T-helper 2 cell treated with Interferon-gamma antibody and Interleukin-4, amounts not matched to agents 5 μg/mL and 100 μg/mL, for 36 hours (primary cell): ENCODE measurements at regions not wholly inside any gene's neighbourhood (a gene's known extent, or its start where the extent isn't known, plus 50 kb on each side); places are given as distances from the start of the nearest gene placed in this dataset.

Source experiments
- DNase-seq: peaks from one replicate; pipeline ENCODE4 v3.0.0; 2021; ENCODE audit warnings: low spot score
- H3K27ac Mint-ChIP-seq: one replicate; pipeline ENCODE4 v1.8.0; 2021; ENCODE audit warnings: mild to moderate bottlenecking, mixed read lengths
- H3K27me3 Mint-ChIP-seq: one replicate; pipeline ENCODE4 v1.8.0; 2021; ENCODE audit warnings: low read depth, mixed read lengths
- H3K36me3 Mint-ChIP-seq: one replicate; pipeline ENCODE4 v1.8.0; 2021; ENCODE audit warnings: low read depth, mixed read lengths
- H3K4me1 Mint-ChIP-seq: one replicate; pipeline ENCODE4 v1.8.0; 2021; ENCODE audit warnings: low read depth, mixed read lengths
- H3K4me3 Mint-ChIP-seq: one replicate; pipeline ENCODE4 v1.8.0; 2022; ENCODE audit warnings: mild to moderate bottlenecking, moderate library complexity, mixed read lengths
- H3K9me3 Mint-ChIP-seq: one replicate; pipeline ENCODE4 v1.8.0; 2021; ENCODE audit warnings: mixed read lengths

- no peak overlapping the region for H3K4me3 Mint-ChIP-seq
- H3K9me3 Mint-ChIP-seq, result peaks cover 4% of the 10 kb centered on the region
- H3K27me3 Mint-ChIP-seq, result peaks cover 23% of the 10 kb centered on the region
- no peak overlapping the region for H3K27ac Mint-ChIP-seq
- DNase-seq, result no peak
- H3K36me3 Mint-ChIP-seq, result peaks cover 1% of the 10 kb centered on the region
- H3K4me1 Mint-ChIP-seq, result no peaks in the 10 kb centered on the region
Measured at GRCh38 chr15:67003586-67003985, 61.8 kb upstream of the SMAD3 start.

DNA sequence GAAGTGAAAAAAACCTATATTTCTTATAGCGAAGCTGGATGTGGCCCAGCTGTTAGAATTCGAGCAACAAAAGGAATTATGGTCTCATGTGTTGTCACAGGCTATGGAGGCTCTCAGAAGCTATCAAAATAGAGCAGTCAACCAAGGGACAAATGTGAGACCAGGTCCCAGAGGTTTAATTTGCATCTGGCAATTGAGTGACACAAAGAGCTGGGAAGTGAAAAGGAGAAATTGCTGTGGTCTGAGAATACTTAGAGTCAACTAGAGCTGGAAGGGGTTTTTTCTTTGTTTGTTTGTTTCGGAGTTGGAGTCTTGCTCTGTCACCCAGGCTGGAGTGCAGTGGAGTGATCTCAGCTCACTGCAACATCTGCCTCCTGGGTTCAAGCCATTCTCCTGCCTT is 61.3 kb upstream of the SMAD3 start:
- Mint-ChIP-seq H3K9me3 (peaks cover 3% of the 10 kb centered on the region), H3K27ac (no peak overlapping the region), H3K36me3 (peaks cover 1% of the 10 kb centered on the region), H3K4me1 (no peaks in the 10 kb centered on the region), H3K27me3 (peaks cover 23% of the 10 kb centered on the region), H3K4me3 (no peak overlapping the region)
- no peak for DNase-seq

DNA sequence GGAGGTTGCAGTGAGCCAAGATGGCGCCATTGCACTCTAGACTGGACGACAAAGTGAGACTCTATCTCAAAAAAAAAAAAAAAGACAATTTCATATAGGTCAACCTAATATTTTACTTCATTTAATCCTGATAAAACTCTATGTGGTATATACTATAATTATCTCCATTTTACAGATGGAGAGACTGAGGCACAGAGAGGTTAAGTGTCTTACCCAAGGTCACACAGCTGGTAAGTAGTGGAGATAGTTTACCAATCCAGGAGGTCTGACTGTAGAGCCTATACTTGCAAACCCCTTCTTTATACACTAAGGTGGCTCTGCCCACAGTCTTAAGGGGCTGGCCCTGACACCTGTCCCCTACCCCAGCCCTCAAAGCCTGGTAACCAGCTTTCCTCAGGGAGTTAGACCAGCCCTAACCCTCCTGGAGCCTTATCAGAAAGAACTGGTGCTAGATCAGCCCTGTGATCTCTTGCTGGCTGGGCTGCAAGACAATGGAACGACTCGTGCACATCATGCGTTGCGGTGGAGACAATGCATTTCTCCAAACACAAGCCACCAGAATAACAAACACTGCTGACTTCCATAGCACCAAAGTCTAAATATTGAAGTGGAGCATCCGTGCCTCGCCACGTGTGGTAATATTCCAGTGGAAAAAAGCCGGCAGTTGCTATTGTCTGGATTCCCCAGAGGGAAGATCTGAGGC is 60.0 kb upstream of the SMAD3 start:
- peaks cover 21% of the 10 kb centered on the region for H3K27me3 Mint-ChIP-seq
- peaks cover 5% of the 10 kb centered on the region for H3K4me1 Mint-ChIP-seq
- H3K4me3 Mint-ChIP-seq, result no peak overlapping the region
- H3K36me3 Mint-ChIP-seq, result no peaks in the 10 kb centered on the region
- H3K9me3 Mint-ChIP-seq, result no peaks in the 10 kb centered on the region
- no peak for DNase-seq
- no peak overlapping the region for H3K27ac Mint-ChIP-seq

DNA sequence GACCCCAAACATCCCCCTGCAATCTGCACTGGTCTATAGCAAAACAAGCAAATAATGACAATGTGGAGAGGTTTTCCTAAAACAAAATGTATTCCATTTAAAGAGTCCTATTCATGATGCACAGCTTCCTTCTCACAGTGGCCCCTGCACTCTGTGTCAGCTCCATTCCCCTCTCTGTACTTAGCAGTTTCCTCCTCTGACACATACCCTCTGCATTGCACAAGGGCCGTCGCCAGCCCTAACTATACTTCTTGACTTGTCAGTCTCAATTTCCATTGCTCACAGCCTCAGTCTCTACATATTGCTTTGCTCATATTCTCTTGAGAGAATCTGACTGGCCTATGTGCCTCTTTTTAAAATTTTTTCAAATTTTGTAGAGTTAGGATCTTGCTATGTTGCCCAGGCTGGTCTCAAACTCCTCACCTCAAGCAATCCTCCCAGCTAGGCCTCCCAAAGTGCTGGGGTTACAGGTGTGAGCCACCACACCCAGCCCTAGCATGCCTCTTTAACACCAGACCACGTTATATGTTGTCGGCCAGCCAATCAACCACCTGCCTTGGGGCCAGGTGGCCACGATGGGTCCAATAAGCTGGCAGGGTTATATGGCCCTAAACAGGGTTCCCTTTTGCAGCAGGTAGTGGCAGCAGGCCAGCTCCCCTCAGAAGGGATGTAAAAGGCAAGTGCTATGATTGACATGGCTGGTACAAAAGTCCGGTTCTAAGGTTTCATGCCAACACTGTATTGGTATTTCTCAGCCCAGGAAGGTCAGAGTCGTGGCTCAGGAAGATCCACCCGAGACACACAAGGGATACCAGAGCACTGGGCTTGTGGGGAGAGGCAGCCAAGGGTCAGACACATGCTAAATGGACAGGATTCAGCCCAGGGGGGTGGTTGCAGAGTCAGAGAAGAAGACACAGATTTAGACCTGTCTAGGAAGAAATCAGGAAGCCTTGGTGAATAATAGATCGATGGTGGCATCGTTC is 59.0 kb upstream of the SMAD3 start:
- H3K9me3 Mint-ChIP-seq, result no peaks in the 10 kb centered on the region
- H3K4me1 Mint-ChIP-seq, result peaks cover 5% of the 10 kb centered on the region
- peaks cover 15% of the 10 kb centered on the region for H3K27me3 Mint-ChIP-seq
- no peak overlapping the region for H3K27ac Mint-ChIP-seq
- no peak overlapping the region for H3K4me3 Mint-ChIP-seq
- no peaks in the 10 kb centered on the region for H3K36me3 Mint-ChIP-seq
- DNase-seq, result no peak

DNA sequence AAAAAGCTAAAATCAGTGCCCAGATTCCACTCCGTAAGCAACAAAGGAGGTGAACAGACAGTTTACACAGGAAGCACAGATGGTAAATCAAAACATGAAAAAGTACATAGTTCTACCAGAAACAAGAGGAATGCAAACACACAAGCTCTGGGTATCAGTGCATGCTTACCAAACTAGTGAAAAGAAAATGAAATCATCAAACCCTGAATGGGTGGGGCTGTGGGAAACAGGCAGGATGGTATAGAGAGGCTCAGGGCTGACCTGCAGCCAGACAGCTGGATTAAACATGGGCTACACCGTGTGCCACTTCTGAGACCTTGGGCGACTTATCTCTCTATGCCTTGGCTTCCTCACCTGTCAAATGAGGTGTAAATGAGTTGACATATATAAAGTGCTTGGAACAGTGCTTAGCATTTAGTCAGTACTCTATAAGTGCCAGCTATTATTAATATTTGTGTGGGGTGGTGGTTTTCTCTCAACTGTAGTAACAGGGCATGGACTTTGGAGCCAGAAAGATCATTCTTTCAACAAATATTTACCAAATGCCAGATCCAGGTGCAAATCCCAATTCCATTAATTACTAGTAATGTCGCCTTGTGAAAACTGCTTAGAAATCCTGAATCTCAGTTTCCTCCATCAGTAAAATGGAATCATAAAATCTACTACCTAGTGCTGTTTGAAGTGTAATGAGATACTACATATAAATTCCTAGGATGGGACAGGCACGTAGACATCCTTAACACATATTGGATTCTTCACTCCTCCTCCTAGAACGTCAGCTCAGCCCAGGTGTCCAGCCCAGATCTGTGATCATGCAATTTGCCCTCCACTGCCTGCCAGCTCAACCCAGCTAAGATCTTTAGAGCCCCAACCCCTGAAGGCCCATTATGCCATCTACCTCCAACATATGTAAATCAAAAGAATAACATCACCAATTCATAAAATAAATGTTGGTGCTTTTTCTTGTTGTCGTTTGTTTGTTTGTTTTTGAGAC is 55.5 kb upstream of the SMAD3 start:
- Mint-ChIP-seq H3K27ac (no peak overlapping the region), H3K4me1 (peaks cover 5% of the 10 kb centered on the region), H3K4me3 (no peak overlapping the region), H3K27me3 (peaks cover 11% of the 10 kb centered on the region), H3K9me3 (no peaks in the 10 kb centered on the region), H3K36me3 (no peaks in the 10 kb centered on the region)
- no peak for DNase-seq

DNA sequence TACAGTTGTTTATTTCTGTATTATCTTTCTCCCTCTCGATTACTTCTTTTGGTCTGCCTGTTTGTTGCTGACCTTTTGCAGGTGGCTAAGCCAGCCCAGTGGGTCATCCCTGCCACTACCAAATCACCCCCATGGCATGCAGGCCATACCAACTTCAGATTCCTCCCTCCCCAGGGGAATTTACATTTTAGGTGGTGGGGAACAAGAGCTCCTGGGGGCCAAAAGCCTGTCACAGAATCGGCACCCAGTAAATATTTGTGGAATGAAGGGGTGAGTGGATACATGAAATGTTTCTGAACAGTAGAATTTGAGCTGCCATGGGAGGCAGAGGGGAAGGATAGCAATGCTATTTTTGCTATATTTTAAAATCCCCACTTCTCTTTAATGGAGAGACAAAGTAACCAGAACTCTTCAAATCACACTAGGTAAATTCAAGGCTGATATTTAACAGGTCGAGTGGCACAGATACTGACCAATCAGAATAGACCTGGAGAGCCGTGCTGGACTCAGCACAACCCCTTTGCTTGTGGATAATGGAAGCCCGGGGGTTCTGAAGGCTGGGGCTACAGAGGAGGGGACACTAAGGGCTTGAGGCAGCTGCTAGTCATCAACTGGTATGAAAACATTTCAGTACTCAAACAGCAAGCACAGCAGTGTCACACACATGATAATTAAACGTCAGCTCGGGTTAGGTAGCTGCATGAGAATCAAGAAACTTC is 54.3 kb upstream of the SMAD3 start:
- no peaks in the 10 kb centered on the region for H3K9me3 Mint-ChIP-seq
- no peaks in the 10 kb centered on the region for H3K36me3 Mint-ChIP-seq
- H3K27me3 Mint-ChIP-seq, result peaks cover 14% of the 10 kb centered on the region
- no peak overlapping the region for H3K27ac Mint-ChIP-seq
- no peak for DNase-seq
- peaks cover 5% of the 10 kb centered on the region for H3K4me1 Mint-ChIP-seq
- no peak overlapping the region for H3K4me3 Mint-ChIP-seq

GRCh38 chr15:67011617-67012005 is 53.8 kb upstream of the SMAD3 start:
- no peak overlapping the region for H3K4me3 Mint-ChIP-seq
- H3K27me3 Mint-ChIP-seq, result peaks cover 11% of the 10 kb centered on the region
- H3K36me3 Mint-ChIP-seq, result no peaks in the 10 kb centered on the region
- H3K4me1 Mint-ChIP-seq, result peaks cover 5% of the 10 kb centered on the region
- no peaks in the 10 kb centered on the region for H3K9me3 Mint-ChIP-seq
- H3K27ac Mint-ChIP-seq, result no peak overlapping the region
- DNase-seq, result no peak

DNA sequence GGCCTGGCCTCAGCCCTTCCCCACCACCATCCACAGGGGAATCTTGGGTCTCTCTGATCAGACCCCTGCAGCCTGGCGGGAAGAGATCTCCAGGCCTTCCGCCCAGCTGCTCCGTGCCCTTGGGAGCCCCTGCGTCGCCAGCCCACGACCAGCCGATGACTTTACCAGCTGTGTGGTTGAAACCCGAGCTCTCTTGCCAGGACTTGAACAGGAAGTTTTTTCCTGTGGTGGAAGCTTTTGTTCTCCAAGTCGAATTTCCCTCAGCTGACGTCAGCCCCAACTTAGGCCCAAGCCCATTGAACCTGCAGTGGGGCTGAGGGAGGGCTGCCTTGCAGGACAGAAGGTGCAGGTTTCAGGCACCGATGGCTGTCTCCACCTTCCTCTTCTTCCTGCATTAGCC is 51.7 kb upstream of the SMAD3 start:
- no peak overlapping the region for H3K27ac Mint-ChIP-seq
- H3K4me1 Mint-ChIP-seq, result peaks cover 16% of the 10 kb centered on the region
- H3K36me3 Mint-ChIP-seq, result no peaks in the 10 kb centered on the region
- H3K4me3 Mint-ChIP-seq, result no peak overlapping the region
- no peaks in the 10 kb centered on the region for H3K9me3 Mint-ChIP-seq
- peaks cover 10% of the 10 kb centered on the region for H3K27me3 Mint-ChIP-seq
- DNase-seq, result no peak
